ENCODE measurements at regions not wholly inside any gene's neighbourhood (a gene's known extent, or its start where the extent isn't known, plus 50 kb on each side); places are given as distances from the start of the nearest gene placed in this dataset.
"Not testable (repeated sequence)": the region's sequence is repeated elsewhere in the genome, so short reads cannot be mapped to it uniquely, and the experiment has no call there.

GRCh38 chr10:6721964-6722615 is 142.0 kb upstream of the PRKCQ start:
- DNase-seq = no peak

- DNase-seq = no peak
These were observed 141.4 kb upstream of the PRKCQ start for GRCh38 chr10:6721480-6721879.

GRCh38 chr10:6719561-6719960 is 139.5 kb upstream of the PRKCQ start:
- no peak for DNase-seq

GRCh38 chr10:6718550-6718949 is 138.5 kb upstream of the PRKCQ start:
- no peak for DNase-seq

- no peak for DNase-seq
These were observed 136.4 kb upstream of the PRKCQ start for GRCh38 chr10:6716516-6716915.

- no peak for DNase-seq
These were observed 133.6 kb upstream of the PRKCQ start for GRCh38 chr10:6713716-6714115.

GRCh38 chr10:6713120-6713519 is 133.0 kb upstream of the PRKCQ start:
- DNase-seq = no peak

GRCh38 chr10:6711881-6712280 is 131.8 kb upstream of the PRKCQ start:
- no peak for DNase-seq

- DNase-seq = no peak
These were observed 131.3 kb upstream of the PRKCQ start for GRCh38 chr10:6711408-6711841.

GRCh38 chr10:6707352-6707751 is 127.3 kb upstream of the PRKCQ start:
- DNase-seq = no peak

- DNase-seq = no peak
These were observed 126.6 kb upstream of the PRKCQ start for GRCh38 chr10:6706725-6707124.

- DNase-seq = no peak
These were observed 124.8 kb upstream of the PRKCQ start for GRCh38 chr10:6704896-6705295.

GRCh38 chr10:6702833-6703232 is 122.8 kb upstream of the PRKCQ start:
- not testable (repeated sequence) for DNase-seq

GRCh38 chr10:6702030-6702429 is 122.0 kb upstream of the PRKCQ start:
- DNase-seq = no peak

GRCh38 chr10:6701289-6701688 is 121.2 kb upstream of the PRKCQ start:
- no peak for DNase-seq

- DNase-seq = no peak
These were observed 120.0 kb upstream of the PRKCQ start for GRCh38 chr10:6700066-6700465.

- no peak for DNase-seq
These were observed 119.3 kb upstream of the PRKCQ start for GRCh38 chr10:6699336-6699735.

- no peak for DNase-seq
These were observed 115.4 kb upstream of the PRKCQ start for GRCh38 chr10:6695519-6695918.

GRCh38 chr10:6694447-6695140 is 114.5 kb upstream of the PRKCQ start:
- no peak for DNase-seq

GRCh38 chr10:6692856-6693255 is 112.8 kb upstream of the PRKCQ start:
- DNase-seq = no peak

GRCh38 chr10:6692103-6692502 is 112.0 kb upstream of the PRKCQ start:
- DNase-seq = no peak

- DNase-seq = no peak
These were observed 109.0 kb upstream of the PRKCQ start for GRCh38 chr10:6689036-6689435.

GRCh38 chr10:6680735-6681134 is 100.7 kb upstream of the PRKCQ start:
- no peak for DNase-seq

GRCh38 chr10:6678956-6679355 is 98.9 kb upstream of the PRKCQ start:
- DNase-seq = no peak
